Neural crest cell (in vitro differentiated cells): ENCODE measurements at regions not wholly inside any gene's neighbourhood (a gene's known extent, or its start where the extent isn't known, plus 50 kb on each side); places are given as distances from the start of the nearest gene placed in this dataset.

ENCODE experiments used
- DNase-seq: peaks from one replicate; pipeline ENCODE4 v3.0.0; 2021; ENCODE audit warnings: low read depth, mixed read lengths, low spot score
- H3K27ac Mint-ChIP-seq: one replicate; pipeline ENCODE4 v1.8.0; 2021; ENCODE audit warnings: mild to moderate bottlenecking, mixed read lengths; ENCODE audit not compliant: unreplicated experiment
- H3K27me3 Mint-ChIP-seq: 2 replicates; pipeline ENCODE4 v1.8.0; 2021; ENCODE audit warnings: low read depth, mild to moderate bottlenecking, mixed read lengths
- H3K36me3 Mint-ChIP-seq: 2 replicates; pipeline ENCODE4 v1.8.0; 2021; ENCODE audit warnings: low read depth, mild to moderate bottlenecking, mixed read lengths
- H3K4me1 Mint-ChIP-seq: 2 replicates; pipeline ENCODE4 v1.8.0; 2021; ENCODE audit warnings: mixed read lengths
- H3K4me3 Mint-ChIP-seq: one replicate; pipeline ENCODE4 v1.8.0; 2021; ENCODE audit warnings: mild to moderate bottlenecking, mixed read lengths
- H3K9me3 Mint-ChIP-seq: 2 replicates; pipeline ENCODE4 v1.8.0; 2021; ENCODE audit warnings: mixed read lengths
- CTCF ChIP-seq: fragments of 200-600 bp; sonication (generic); conservative IDR thresholded peaks from 2 replicates; pipeline ENCODE4 v1.5.0; 2021; ENCODE audit warnings: antibody characterized with exemption, mild to moderate bottlenecking

DNA sequence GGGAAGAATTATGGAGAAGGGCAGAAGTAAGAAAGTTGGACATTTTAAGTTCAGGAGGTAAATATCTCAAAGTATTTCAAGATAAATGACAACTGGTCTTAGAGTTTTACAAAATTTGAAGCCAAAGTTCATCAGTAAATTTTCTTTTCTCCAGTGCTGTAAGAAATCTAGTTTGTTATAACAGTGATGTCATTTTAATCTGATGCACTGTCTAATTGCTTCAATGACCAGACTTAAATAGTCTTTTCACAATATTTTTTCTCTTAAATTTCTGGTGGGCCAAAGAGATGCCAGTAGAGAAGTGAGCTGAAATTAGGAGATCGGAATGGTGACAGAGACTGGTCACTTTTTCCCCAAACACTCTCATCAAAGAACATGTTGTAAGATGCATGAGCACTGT, 156.5 kb upstream of the TMEM161B start:
- Mint-ChIP-seq H3K27ac (no peak overlapping the region), H3K27me3 (no peaks in the 10 kb centered on the region), H3K9me3 (peaks cover 3% of the 10 kb centered on the region), H3K4me1 (peaks cover 2% of the 10 kb centered on the region), H3K4me3 (no peak overlapping the region), H3K36me3 (no peaks in the 10 kb centered on the region)
- no peak for TF ChIP-seq CTCF
- DNase-seq = no peak

DNA sequence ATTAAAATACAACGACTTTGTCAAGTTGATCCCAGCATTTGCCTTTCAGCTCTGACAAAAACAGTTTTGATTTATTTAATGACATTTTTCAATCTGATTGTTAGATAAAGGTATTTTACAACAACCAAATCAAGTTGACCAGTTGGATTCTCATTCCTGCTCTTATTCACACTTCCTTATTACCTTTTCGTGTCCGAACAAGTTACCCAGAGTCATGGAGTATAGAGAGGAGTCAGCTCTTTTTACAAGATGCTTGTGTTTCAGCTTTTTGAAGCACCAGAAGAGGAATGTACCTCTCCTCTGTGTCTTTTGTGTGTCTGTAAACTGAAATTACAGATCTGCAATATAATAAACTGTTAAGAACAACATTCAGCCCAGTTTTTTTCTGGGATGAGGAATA, 151.3 kb upstream of the TMEM161B start:
- Mint-ChIP-seq H3K36me3 (no peaks in the 10 kb centered on the region), H3K4me1 (peaks cover 5% of the 10 kb centered on the region), H3K4me3 (no peak overlapping the region), H3K27me3 (no peaks in the 10 kb centered on the region), H3K27ac (no peak overlapping the region), H3K9me3 (no peaks in the 10 kb centered on the region)
- no peak for TF ChIP-seq CTCF
- no peak for DNase-seq

DNA sequence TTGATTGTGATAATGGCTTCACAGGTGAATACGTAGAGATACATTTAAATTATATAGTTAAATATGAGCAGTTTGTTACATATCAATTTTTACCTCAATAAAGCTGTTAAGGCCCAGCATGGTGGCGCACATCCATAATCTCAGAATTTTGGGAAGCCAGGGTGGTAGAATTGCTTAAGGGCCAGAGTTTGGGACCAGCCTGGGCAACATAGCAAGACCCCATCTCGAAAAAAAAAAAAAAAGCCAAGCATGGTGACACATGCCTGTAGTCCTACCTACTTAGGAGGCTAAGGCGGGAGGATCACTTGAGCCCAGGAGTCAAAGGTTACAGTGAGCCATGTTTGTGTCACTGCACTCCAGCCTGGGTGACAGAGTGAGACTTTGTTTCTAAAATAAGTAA, 138.7 kb upstream of the TMEM161B start:
- H3K27ac Mint-ChIP-seq = no peak overlapping the region
- no peaks in the 10 kb centered on the region for H3K36me3 Mint-ChIP-seq
- peaks cover 9% of the 10 kb centered on the region for H3K4me1 Mint-ChIP-seq
- TF ChIP-seq CTCF = no peak
- DNase-seq = no peak
- no peak overlapping the region for H3K4me3 Mint-ChIP-seq
- H3K27me3 Mint-ChIP-seq = no peaks in the 10 kb centered on the region
- no peaks in the 10 kb centered on the region for H3K9me3 Mint-ChIP-seq

DNA sequence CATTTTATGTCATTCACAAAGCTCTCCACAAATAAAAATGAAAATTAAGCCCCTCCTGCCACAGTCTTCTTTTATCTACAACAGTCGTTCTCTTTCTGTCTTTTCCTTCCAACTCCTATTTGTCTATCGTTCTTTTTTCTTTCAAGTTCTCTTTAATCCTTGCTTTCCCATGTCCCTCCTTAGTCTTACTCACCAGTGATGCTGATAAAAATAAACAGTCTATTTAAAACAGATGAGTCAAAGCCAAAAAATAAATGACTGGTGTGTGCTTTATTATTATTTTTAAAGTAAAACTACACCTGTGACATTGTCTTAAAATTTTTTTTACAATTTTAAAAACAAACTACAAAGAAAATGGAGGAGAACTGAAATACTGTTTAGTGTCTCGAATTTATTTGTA, 137.1 kb upstream of the TMEM161B start:
- Mint-ChIP-seq H3K9me3 (no peaks in the 10 kb centered on the region), H3K4me1 (peaks cover 19% of the 10 kb centered on the region), H3K27me3 (no peaks in the 10 kb centered on the region), H3K4me3 (no peak overlapping the region), H3K36me3 (no peaks in the 10 kb centered on the region), H3K27ac (no peak overlapping the region)
- no peak for TF ChIP-seq CTCF
- DNase-seq = no peak

DNA sequence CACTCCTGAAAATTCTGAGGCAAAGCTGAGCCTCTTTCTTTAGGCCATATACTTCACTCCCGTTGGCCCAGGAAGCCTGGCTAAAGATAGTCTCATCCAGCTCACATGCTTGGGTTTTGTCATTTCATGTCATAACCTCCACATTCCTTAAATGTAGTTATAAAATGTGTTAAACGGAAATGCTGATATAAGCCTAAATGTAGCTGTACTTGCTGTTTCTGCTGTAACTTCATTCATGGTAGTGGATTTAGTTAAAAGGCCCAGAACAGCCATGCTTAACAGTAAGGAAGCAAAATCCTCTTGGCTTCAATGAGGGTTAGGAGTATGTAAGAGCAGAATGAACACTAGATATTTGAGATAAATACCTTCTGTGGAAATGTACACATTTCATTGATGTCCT, 135.8 kb upstream of the TMEM161B start:
- no peak for TF ChIP-seq CTCF
- no peak overlapping the region for H3K4me3 Mint-ChIP-seq
- DNase-seq = no peak
- peaks cover 27% of the 10 kb centered on the region for H3K4me1 Mint-ChIP-seq
- no peaks in the 10 kb centered on the region for H3K27me3 Mint-ChIP-seq
- H3K27ac Mint-ChIP-seq = no peak overlapping the region
- H3K36me3 Mint-ChIP-seq = no peaks in the 10 kb centered on the region
- H3K9me3 Mint-ChIP-seq = no peaks in the 10 kb centered on the region

DNA sequence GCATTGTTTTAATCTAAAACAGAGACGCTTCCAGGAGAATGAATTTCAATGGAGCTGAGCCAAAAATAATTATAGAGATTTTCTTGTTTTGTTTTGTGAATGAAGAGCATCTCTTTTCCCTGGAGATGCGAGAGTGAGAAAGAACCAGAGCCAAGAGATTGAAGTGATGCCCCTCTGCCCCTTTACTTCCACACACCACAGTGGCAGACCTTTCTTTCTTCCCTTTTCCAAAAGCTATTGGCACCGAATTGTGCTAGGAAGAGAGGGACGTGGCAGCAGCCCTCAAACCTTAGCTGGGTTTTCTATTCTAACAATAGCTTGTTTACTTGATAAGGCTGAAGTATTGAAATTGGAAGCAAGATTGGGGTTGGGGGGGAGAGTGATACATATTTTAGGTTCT, 133.0 kb upstream of the TMEM161B start:
- H3K36me3 Mint-ChIP-seq = no peaks in the 10 kb centered on the region
- H3K9me3 Mint-ChIP-seq = no peaks in the 10 kb centered on the region
- H3K4me3 Mint-ChIP-seq = no peak overlapping the region
- peaks cover 45% of the 10 kb centered on the region for H3K4me1 Mint-ChIP-seq
- TF ChIP-seq CTCF = no peak
- H3K27me3 Mint-ChIP-seq = peaks cover 7% of the 10 kb centered on the region
- no peak for DNase-seq
- H3K27ac Mint-ChIP-seq = no peak overlapping the region
